ENCODE measurements at regions not wholly inside any gene's neighbourhood (a gene's known extent, or its start where the extent isn't known, plus 50 kb on each side); places are given as distances from the start of the nearest gene placed in this dataset.

- Histone ChIP-seq H3K36me3 (no peaks in the 10 kb centered on the region), H3K4me3 (no peak overlapping the region), H3K9me3 (peaks cover 0 to 2% (median 0%) of the 10 kb centered on the region in 12 donors), H3K27ac (no peak overlapping the region), H3K27me3 (peaks cover 0 to 5% (median 0%) of the 10 kb centered on the region in 9 donors), H3K4me1 (no peaks in the 10 kb centered on the region)
- intact Hi-C loops (cut with DNase I), result no loop called here
- no peak for TF ChIP-seq POLR2A (IDR thresholded peaks at IDR 0.05)
- no peak for TF ChIP-seq CTCF (IDR thresholded peaks at IDR 0.05)
- DNase-seq (no peak), ATAC-seq (no peak)
- 77 to 100% (median 86%) methylated on average over 1 of the region's 1 CpG for WGBS, 4 donors
These were observed 1209.4 kb downstream of the UQCRFS1 start for GRCh38 chr19:28003543-28003942.

DNA sequence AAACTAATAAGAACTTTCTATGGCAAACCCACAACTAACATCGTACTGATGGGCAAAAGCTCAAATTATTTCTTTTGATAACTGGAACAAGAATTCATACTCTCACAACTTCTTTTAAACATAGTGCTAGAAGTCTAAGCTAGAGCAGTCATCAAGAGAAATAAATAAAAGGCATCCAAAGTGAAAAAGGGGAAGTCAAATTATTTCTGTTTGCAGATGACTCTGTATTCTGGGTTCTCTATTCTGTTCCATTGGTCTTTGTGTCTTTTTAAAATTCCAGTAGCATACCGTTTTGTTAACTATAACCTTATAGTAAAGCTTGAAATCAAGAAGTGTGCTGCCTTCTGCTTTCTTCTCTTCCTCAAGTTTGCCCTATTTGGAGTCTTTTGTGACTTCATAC, 1215.9 kb downstream of the UQCRFS1 start:
- H3K4me1 ChIP-seq, result no peaks in the 10 kb centered on the region
- 68 to 81% (median 77%) methylated on average over 2 of the region's 2 CpGs for WGBS, 4 donors
- H3K27me3 ChIP-seq, result peaks cover 0 to 1% (median 0%) of the 10 kb centered on the region in 9 donors
- intact Hi-C loops (cut with DNase I), result no loop called here
- H3K4me3 ChIP-seq, result no peak overlapping the region
- TF ChIP-seq CTCF (IDR thresholded peaks at IDR 0.05) (no peak), POLR2A (IDR thresholded peaks at IDR 0.05) (no peak)
- H3K9me3 ChIP-seq, result peaks cover 0 to 2% (median 0%) of the 10 kb centered on the region in 12 donors
- H3K36me3 ChIP-seq, result no peaks in the 10 kb centered on the region
- ATAC-seq (no peak), DNase-seq (no peak)
- no peak overlapping the region for H3K27ac ChIP-seq

GRCh38 chr19:27993619-27994570, 1219.1 kb downstream of the UQCRFS1 start:
- 42 to 51% (median 46%) methylated on average over 6 of the region's 6 CpGs for WGBS, 4 donors
- Histone ChIP-seq H3K9me3 (no peaks in the 10 kb centered on the region), H3K4me1 (no peaks in the 10 kb centered on the region), H3K4me3 (no peak overlapping the region), H3K36me3 (no peaks in the 10 kb centered on the region), H3K27me3 (peaks cover 0 to 5% (median 0%) of the 10 kb centered on the region in 9 donors), H3K27ac (no peak overlapping the region)
- ATAC-seq (no peak), DNase-seq (no peak)
- intact Hi-C loops (cut with DNase I), result no loop called here
- no peak for TF ChIP-seq CTCF (IDR thresholded peaks at IDR 0.05)
- TF ChIP-seq POLR2A (IDR thresholded peaks at IDR 0.05), result no peak

DNA sequence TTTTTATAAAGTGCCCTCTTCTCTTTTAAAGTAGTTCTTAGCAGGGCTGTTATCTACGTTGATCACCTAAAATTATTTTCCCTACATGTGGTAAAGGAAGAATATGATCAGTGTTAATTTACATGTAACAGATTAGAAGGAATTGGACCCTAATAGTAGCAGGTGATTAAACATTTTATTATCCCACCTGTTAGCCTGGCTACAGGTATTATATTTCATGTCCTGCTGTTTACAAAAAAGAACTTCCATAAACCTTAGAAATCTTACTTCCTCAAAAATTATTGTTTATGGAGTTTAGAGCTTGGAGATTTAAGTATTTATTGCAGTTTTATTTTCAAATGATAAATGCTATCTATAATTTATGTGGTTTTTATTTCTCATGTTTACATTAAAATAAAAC, 1226.7 kb downstream of the UQCRFS1 start:
- 73 to 89% (median 81%) methylated on average over 1 of the region's 1 CpG for WGBS, 4 donors
- no peak for ATAC-seq
- no peak for DNase-seq
- Histone ChIP-seq H3K4me1 (no peaks in the 10 kb centered on the region), H3K4me3 (no peak overlapping the region), H3K27me3 (peaks cover 0 to 8% (median 0%) of the 10 kb centered on the region in 9 donors), H3K9me3 (no peaks in the 10 kb centered on the region), H3K27ac (no peak overlapping the region), H3K36me3 (no peaks in the 10 kb centered on the region)
- intact Hi-C loops (cut with DNase I), result no loop called here
- TF ChIP-seq CTCF (IDR thresholded peaks at IDR 0.05), result no peak
- no peak for TF ChIP-seq POLR2A (IDR thresholded peaks at IDR 0.05)

Data from heart left ventricle (tissue), 16 donors.